ENCODE measurements at regions not wholly inside any gene's neighbourhood (a gene's known extent, or its start where the extent isn't known, plus 50 kb on each side); places are given as distances from the start of the nearest gene placed in this dataset.

- TF ChIP-seq CTCF (conservative IDR thresholded peaks at IDR 0.05) (no peak), EZH2 (IDR thresholded peaks at IDR 0.05; ENCODE audit: low read depth) (no peak)
- H3K9me3 ChIP-seq (ENCODE audit: insufficient read depth, low read depth) = no peaks in the 10 kb centered on the region
- no peaks in the 10 kb centered on the region for H3K9me2 ChIP-seq (ENCODE audit: insufficient read depth)
- H3K79me2 ChIP-seq (ENCODE audit: low read depth) = no peaks in the 10 kb centered on the region
- no peak overlapping the region for H3K27ac ChIP-seq
- BruUV-seq (replicated peaks) = no TSS peak
- no peaks in the 10 kb centered on the region for H3K27me3 ChIP-seq (ENCODE audit: insufficient read depth, low read depth)
- ChIA-PET POLR2A (ENCODE audit: unreplicated experiment) (no interaction called here), CTCF (no interaction called here)
- no peak for DNase-seq
- no peak overlapping the region for H2AFZ ChIP-seq
- no peaks in the 10 kb centered on the region for H3K4me1 ChIP-seq (replicated peaks; ENCODE audit: insufficient read depth)
- H3F3A ChIP-seq (ENCODE audit: insufficient read depth, low read depth) = no peaks in the 10 kb centered on the region
- no peak overlapping the region for H3K4me3 ChIP-seq
- H3K36me3 ChIP-seq (ENCODE audit: low read depth) = no peaks in the 10 kb centered on the region
- no peaks in the 10 kb centered on the region for H4K20me1 ChIP-seq (ENCODE audit: insufficient read depth)
- no peak overlapping the region for H3K4me2 ChIP-seq
- intact Hi-C loops (cut with micrococcal nuclease; ENCODE audit: unreplicated experiment) = no loop called here
Observed at GRCh38 chr14:53683229-53683628, 273.4 kb downstream of the BMP4 start.

- CTCF ChIA-PET = no interaction called here
Observed at GRCh38 chr14:53672526-53672925, 284.1 kb downstream of the BMP4 start.

GRCh38 chr14:53670701-53671100 lies 285.9 kb downstream of the BMP4 start:
- TF ChIP-seq CTCF (conservative IDR thresholded peaks at IDR 0.05) (no peak), EZH2 (IDR thresholded peaks at IDR 0.05; ENCODE audit: low read depth) (no peak)
- no peaks in the 10 kb centered on the region for H4K20me1 ChIP-seq (ENCODE audit: insufficient read depth)
- no peak overlapping the region for H2AFZ ChIP-seq
- no peaks in the 10 kb centered on the region for H3F3A ChIP-seq (ENCODE audit: insufficient read depth, low read depth)
- no peaks in the 10 kb centered on the region; the same call in 1 of the 2 replicates for H3K9me2 ChIP-seq (ENCODE audit: insufficient read depth)
- POLR2A ChIA-PET (ENCODE audit: unreplicated experiment) = no interaction called here
- BruUV-seq (replicated peaks) = no TSS peak
- no peaks in the 10 kb centered on the region for H3K27me3 ChIP-seq (ENCODE audit: insufficient read depth, low read depth)
- no peaks in the 10 kb centered on the region for H3K79me2 ChIP-seq (ENCODE audit: low read depth)
- H3K4me2 ChIP-seq = no peak overlapping the region
- no peak for DNase-seq
- no peaks in the 10 kb centered on the region for H3K36me3 ChIP-seq (ENCODE audit: low read depth)
- CTCF ChIA-PET = interaction anchor here (0.6 kb wide), 1 partner anchor 678 kb away, joined by 3 read pairs; no protein-coding TSS in a partner anchor
- no peak overlapping the region for H3K4me3 ChIP-seq
- no peaks in the 10 kb centered on the region for H3K9me3 ChIP-seq (ENCODE audit: insufficient read depth, low read depth)
- H3K27ac ChIP-seq = no peak overlapping the region
- no peaks in the 10 kb centered on the region for H3K4me1 ChIP-seq (replicated peaks; ENCODE audit: insufficient read depth)
- intact Hi-C loops (cut with micrococcal nuclease; ENCODE audit: unreplicated experiment) = no loop called here

More at GRCh38 chr14:53672526-53672925, 284.1 kb downstream of the BMP4 start:
- Histone ChIP-seq H3K27me3 (ENCODE audit: insufficient read depth, low read depth) (no peaks in the 10 kb centered on the region), H3K27ac (no peak overlapping the region), H4K20me1 (ENCODE audit: insufficient read depth) (no peaks in the 10 kb centered on the region), H3K36me3 (ENCODE audit: low read depth) (no peaks in the 10 kb centered on the region), H3K4me3 (no peak overlapping the region), H3K79me2 (ENCODE audit: low read depth) (no peaks in the 10 kb centered on the region), H3K9me2 (ENCODE audit: insufficient read depth) (no peaks in the 10 kb centered on the region; the same call in 1 of the 2 replicates), H3K9me3 (ENCODE audit: insufficient read depth, low read depth) (no peaks in the 10 kb centered on the region), H3F3A (ENCODE audit: insufficient read depth, low read depth) (no peaks in the 10 kb centered on the region), H3K4me1 (replicated peaks; ENCODE audit: insufficient read depth) (no peaks in the 10 kb centered on the region), H3K4me2 (no peak overlapping the region), H2AFZ (no peak overlapping the region)
- no TSS peak for BruUV-seq (replicated peaks)
- POLR2A ChIA-PET (ENCODE audit: unreplicated experiment) = no interaction called here
- intact Hi-C loops (cut with micrococcal nuclease; ENCODE audit: unreplicated experiment) = no loop called here
- no peak for DNase-seq
- TF ChIP-seq EZH2 (IDR thresholded peaks at IDR 0.05; ENCODE audit: low read depth) (no peak), CTCF (conservative IDR thresholded peaks at IDR 0.05) (no peak)
